Effector memory CD4-positive, alpha-beta T cell (primary cell): ENCODE measurements at regions not wholly inside any gene's neighbourhood (a gene's known extent, or its start where the extent isn't known, plus 50 kb on each side); places are given as distances from the start of the nearest gene placed in this dataset.

Source experiments
- DNase-seq, 3 donors: peaks; one replicate each; pipeline ENCODE4 v3.0.0-alpha.2; 2020
- H3K27ac ChIP-seq: 2 replicates; pipeline ENCODE4 v1.7.0; 2013; ENCODE audit warnings: mild to moderate bottlenecking, low read length, moderate library complexity; ENCODE audit not compliant: insufficient read depth, poor library complexity, severe bottlenecking
- H3K27me3 ChIP-seq: replicated peaks from 2 replicates; pipeline ENCODE4 v1.7.0; 2013; ENCODE audit warnings: mild to moderate bottlenecking, low read length; ENCODE audit not compliant: insufficient read depth, control insufficient read depth, poor library complexity, severe bottlenecking
- H3K36me3 ChIP-seq: 2 replicates; pipeline ENCODE4 v1.7.0; 2013; ENCODE audit warnings: mild to moderate bottlenecking, low read length, moderate library complexity; ENCODE audit not compliant: control insufficient read depth, insufficient read depth
- H3K4me1 ChIP-seq: 2 replicates; pipeline ENCODE4 v1.7.0; 2013; ENCODE audit warnings: low read length, mild to moderate bottlenecking; ENCODE audit not compliant: control insufficient read depth, insufficient read depth, poor library complexity, severe bottlenecking
- H3K4me3 ChIP-seq: 2 replicates; pipeline ENCODE4 v1.7.0; 2013; ENCODE audit warnings: low read length, low read depth, mild to moderate bottlenecking; ENCODE audit not compliant: insufficient read depth, poor library complexity, severe bottlenecking
- H3K9me3 ChIP-seq: 2 replicates; pipeline ENCODE4 v1.7.0; 2013; ENCODE audit warnings: mild to moderate bottlenecking, low read length, moderate library complexity; ENCODE audit not compliant: control insufficient read depth

DNA sequence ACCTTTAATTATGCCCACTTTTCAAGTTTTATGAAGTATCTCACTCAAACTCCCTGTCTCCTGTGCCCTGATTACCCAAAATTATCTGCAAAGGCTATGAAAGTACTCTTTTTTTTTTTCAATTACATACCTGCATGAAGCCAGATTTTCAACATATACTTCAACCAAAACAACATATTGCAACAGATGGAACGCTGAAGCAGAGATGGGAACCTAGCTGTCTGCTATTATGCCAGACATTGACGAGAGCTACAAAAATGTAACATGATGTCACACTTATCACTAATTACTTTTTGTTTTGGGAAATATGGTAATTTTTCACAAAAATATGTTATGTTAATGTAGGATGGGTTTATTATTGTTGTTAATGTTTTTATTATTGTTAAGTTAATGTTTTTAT, 86.5 kb upstream of the SLC1A3 start:
- no peaks in the 10 kb centered on the region for H3K9me3 ChIP-seq

DNA sequence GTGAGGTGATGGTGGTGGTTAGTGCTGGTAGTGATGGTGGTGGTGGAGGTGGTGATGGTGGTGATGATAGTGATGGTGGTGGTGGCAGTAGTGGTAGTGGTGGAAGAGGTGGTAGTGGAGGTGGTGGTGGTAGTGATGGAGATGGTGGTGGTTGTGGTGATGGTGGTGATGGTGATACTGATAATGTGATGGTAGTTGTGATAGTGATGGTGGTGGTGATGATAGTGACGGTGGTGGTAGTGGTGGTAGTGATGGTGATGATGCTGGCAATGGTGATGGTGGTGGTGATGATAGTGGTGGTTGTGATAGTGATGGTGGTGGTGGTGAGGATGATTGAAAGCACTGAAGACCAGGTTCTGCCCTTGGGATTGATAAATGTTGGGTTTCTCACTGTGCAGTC, 85.2 kb upstream of the SLC1A3 start:
- Histone ChIP-seq H3K36me3 (no peaks in the 10 kb centered on the region), H3K27ac (no peak overlapping the region), H3K27me3 (no peaks in the 10 kb centered on the region), H3K9me3 (no peaks in the 10 kb centered on the region), H3K4me1 (no peaks in the 10 kb centered on the region), H3K4me3 (no peak overlapping the region)
- no peak for DNase-seq

More for the DNA sequence above, 86.5 kb upstream of the SLC1A3 start:
- no peak for DNase-seq
- Histone ChIP-seq H3K36me3 (no peaks in the 10 kb centered on the region), H3K4me3 (no peak overlapping the region), H3K27me3 (no peaks in the 10 kb centered on the region), H3K4me1 (no peaks in the 10 kb centered on the region), H3K27ac (no peak overlapping the region)

DNA sequence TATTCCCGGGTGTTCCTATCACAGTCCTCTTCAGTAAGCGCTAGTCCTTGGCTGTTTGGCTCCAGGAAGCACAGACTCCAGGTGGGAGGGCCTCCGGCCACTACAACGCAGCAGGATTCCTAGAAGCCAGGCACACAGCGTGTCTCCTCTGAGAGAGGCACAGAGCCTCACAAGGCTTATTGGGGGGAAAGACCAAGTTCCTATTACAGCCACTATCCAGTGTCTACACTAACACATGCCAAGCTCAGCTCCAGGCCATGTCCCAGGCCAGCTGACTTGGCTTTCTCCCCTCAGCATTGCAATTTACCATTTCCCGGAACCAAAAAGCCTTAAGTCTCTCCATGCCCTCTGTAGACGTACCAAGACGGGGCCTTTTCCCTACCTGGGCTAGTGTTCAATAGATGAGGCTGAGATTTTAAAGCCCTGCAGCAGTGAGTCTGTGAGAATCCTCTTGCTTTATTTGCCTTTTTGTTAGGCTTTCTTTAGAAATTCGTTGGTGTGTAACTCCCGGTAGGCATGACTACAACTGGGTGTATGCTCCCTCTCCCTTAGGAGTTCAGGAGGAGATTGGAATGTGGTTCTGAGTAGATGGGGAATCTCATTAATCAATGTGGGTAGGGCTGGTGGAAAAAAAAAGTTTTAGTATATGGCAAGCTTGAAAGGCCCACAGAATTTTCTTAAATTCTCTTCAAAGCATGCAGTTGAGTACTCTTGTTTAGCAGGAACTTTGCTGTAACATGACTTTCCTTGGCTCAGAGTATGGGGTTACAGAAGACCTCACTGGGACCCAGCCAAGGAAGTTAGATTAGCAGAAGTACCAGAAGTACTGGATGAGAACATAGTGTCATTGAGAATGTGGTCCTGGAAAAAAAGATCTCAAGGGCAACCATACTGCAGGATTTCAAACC, 84.3 kb upstream of the SLC1A3 start:
- no peaks in the 10 kb centered on the region for H3K36me3 ChIP-seq
- no peak overlapping the region for H3K4me3 ChIP-seq
- H3K4me1 ChIP-seq = no peaks in the 10 kb centered on the region
- no peaks in the 10 kb centered on the region for H3K9me3 ChIP-seq
- H3K27me3 ChIP-seq = no peaks in the 10 kb centered on the region
- no peak for DNase-seq
- no peak overlapping the region for H3K27ac ChIP-seq

DNA sequence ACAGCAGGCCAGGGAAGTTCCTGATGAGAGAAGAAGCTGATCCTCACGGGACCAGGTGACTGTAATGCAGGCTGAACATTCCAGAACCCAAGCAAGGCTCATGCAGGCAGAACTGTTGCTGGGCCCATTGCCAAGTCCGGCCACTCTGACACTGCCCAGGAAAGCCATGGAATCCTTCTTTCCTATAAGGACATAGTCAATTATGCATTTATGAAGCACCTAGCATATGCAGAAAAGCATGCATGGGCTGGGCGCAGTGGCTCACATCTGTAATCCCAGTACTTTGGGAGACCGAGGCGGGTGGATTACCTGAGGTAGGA, 83.7 kb upstream of the SLC1A3 start:
- no peaks in the 10 kb centered on the region for H3K4me1 ChIP-seq
- H3K4me3 ChIP-seq = no peak overlapping the region
- H3K36me3 ChIP-seq = no peaks in the 10 kb centered on the region
- no peaks in the 10 kb centered on the region for H3K9me3 ChIP-seq
- no peak overlapping the region for H3K27ac ChIP-seq
- no peak for DNase-seq
- no peaks in the 10 kb centered on the region for H3K27me3 ChIP-seq

DNA sequence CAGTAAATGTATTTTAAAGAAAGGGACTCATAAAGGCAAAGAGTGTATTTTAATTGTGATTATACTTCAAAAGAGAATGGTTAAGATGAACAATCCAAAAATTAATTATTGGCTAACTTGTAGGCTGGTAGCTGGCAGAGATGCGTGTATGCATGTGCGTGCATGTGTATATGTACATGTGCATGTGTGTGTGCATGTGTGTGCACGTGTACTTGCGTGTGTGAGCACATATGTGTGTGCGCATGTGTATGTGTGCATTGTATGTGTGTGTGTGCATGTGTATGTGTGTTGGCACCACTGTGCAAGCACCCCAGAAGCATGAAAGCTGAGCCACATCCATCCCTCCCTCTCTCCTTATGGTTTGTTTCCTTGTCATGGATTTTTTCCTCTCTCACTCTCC, 83.0 kb upstream of the SLC1A3 start:
- H3K36me3 ChIP-seq = no peaks in the 10 kb centered on the region

DNA sequence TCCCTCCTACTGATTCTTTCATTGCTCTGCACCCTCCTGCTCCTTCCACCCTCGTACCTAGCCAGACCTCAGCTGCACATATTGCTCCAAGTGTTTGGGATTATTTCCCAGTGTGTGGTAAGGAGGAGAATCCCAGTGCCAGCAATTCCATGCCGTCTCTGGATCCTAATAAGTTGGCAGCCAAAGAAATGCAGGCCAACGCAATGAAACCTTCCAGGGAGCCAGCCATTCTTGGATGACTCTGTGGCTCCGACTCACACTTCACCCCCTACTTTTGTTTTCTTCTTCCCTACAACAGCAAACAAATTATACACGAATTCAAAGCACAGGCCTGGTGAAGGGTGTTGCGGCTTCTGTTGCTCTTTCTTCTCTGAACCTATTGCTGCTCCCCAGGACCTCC, 82.5 kb upstream of the SLC1A3 start:
- no peaks in the 10 kb centered on the region for H3K27me3 ChIP-seq
- H3K36me3 ChIP-seq = no peaks in the 10 kb centered on the region
- H3K27ac ChIP-seq = no peak overlapping the region
- no peaks in the 10 kb centered on the region for H3K9me3 ChIP-seq
- H3K4me1 ChIP-seq = no peaks in the 10 kb centered on the region
- no peak overlapping the region for H3K4me3 ChIP-seq
- DNase-seq = no peak

More for the DNA sequence above, 83.0 kb upstream of the SLC1A3 start:
- H3K4me3 ChIP-seq = no peak overlapping the region
- H3K27me3 ChIP-seq = no peaks in the 10 kb centered on the region
- DNase-seq = no peak
- no peak overlapping the region for H3K27ac ChIP-seq
- no peaks in the 10 kb centered on the region for H3K9me3 ChIP-seq
- no peaks in the 10 kb centered on the region for H3K4me1 ChIP-seq

DNA sequence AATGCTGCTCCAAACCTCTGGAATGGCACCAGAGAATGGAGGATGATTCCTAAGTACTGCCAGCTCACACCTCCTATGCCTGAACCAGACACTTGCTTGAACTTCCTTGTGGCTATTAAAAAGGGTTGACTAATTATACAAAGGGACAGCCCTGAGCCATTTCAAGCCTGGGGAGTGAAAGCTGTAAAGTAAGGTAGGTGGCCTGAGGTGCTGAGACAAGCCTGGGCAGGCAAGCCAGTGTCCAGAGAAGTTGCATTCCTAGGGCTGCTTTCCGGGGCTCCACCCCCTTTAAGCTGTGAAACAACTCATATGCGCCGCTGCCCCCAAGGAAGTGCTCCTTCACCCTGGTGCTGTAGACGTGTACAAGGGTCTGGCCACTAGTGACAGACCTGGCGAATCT, 79.9 kb upstream of the SLC1A3 start:
- Histone ChIP-seq H3K4me3 (no peak overlapping the region), H3K9me3 (no peaks in the 10 kb centered on the region), H3K27ac (no peak overlapping the region), H3K4me1 (no peaks in the 10 kb centered on the region), H3K36me3 (no peaks in the 10 kb centered on the region), H3K27me3 (no peaks in the 10 kb centered on the region)
- DNase-seq = no peak

DNA sequence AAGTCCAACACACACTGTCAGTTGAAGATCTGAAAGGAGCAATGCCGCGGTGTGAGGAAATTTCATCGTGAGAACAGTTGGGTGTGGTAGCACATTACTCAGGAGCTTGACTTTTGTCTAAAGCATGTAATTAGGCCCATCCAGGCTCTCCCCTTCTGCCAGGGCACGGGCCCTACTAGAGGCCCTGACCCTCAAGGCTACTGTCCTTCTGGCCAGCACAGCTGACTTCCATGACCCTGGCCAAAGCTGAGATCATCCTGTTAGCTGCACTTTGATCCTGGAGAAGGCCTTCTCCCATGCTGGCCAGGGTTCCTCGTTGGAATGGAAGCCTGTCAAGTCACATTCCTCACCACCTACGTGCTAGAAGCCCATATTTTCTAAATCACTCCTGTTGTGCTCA, 77.8 kb upstream of the SLC1A3 start:
- H3K36me3 ChIP-seq = no peaks in the 10 kb centered on the region
- DNase-seq = no peak
- H3K9me3 ChIP-seq = no peaks in the 10 kb centered on the region
- peaks cover 2% of the 10 kb centered on the region for H3K27me3 ChIP-seq
- no peaks in the 10 kb centered on the region for H3K4me1 ChIP-seq
- H3K27ac ChIP-seq = no peak overlapping the region
- H3K4me3 ChIP-seq = no peak overlapping the region

DNA sequence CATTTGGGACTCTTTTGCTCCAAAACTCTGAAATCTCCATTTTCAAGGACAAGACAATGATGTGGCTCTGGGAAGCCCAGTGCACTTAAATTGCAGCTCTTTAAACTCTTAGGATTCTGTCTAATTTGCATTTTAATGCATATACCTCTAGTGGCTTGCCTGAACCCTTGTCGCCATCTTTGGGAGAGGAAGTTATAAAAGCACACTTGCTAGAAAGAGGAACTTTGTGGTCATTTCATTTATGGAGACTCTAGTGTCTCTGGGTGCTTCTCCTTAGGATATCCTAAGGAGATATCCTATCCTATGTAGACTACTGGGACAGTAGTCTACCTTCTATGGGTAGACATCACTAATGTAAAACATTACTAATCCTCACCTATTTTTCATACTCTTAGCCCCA, 77.3 kb upstream of the SLC1A3 start:
- Histone ChIP-seq H3K4me1 (no peaks in the 10 kb centered on the region), H3K27ac (no peak overlapping the region), H3K4me3 (no peak overlapping the region), H3K36me3 (no peaks in the 10 kb centered on the region), H3K27me3 (peaks cover 2% of the 10 kb centered on the region), H3K9me3 (no peaks in the 10 kb centered on the region)
- DNase-seq = no peak

DNA sequence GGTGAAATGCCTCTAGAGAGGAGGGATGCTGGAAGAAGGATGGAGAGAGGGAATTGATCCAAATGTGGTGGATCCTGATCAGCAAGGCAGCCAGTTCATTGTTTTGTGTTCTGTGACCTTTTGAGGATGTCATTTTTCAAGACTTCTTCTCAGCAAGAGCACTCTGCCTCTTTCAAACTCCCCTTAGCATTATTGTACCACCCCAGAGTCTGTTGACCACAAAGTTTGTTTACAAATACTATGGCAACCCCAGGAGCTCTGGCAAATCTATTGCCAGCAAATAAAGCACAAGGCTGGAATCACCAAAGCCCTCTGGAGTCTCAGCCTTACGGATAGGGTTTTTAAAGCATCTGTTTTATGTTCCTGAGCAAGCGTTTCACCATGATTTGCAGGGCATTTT, 76.2 kb upstream of the SLC1A3 start:
- Histone ChIP-seq H3K27ac (no peak overlapping the region), H3K27me3 (peaks cover 2% of the 10 kb centered on the region), H3K4me3 (no peak overlapping the region), H3K36me3 (no peaks in the 10 kb centered on the region), H3K4me1 (no peaks in the 10 kb centered on the region), H3K9me3 (no peaks in the 10 kb centered on the region)
- DNase-seq = no peak
